Endothelial cell of umbilical vein (primary cell): ENCODE measurements at regions not wholly inside any gene's neighbourhood (a gene's known extent, or its start where the extent isn't known, plus 50 kb on each side); places are given as distances from the start of the nearest gene placed in this dataset.

Experiments
- BruUV-seq: library from RNA; stranded (reverse); fragments of 400-500 nt; replicated peaks from 2 replicates; lab custom pipeline; 2021; lab: Mats Ljungman, UMichigan
- CTCF ChIA-PET: fragments of 300-600, 350-600 bp; sonication (Branson Sonifier 250); formaldehyde crosslinking; loops from one replicate; lab custom pipeline; 2021; ENCODE audit warnings: antibody characterized with exemption, inconsistent platforms; lab: Charles Lee
- POLR2A ChIA-PET: fragments of 300-600, 350-600 bp; sonication (Branson Sonifier 250); formaldehyde crosslinking; loops from one replicate; lab custom pipeline; 2021; ENCODE audit warnings: antibody characterized with exemption, inconsistent platforms; lab: Charles Lee
- DNase-seq: peaks from one replicate; pipeline ENCODE4 v3.0.0-alpha.2; 2011; ENCODE audit warnings: low read depth, low spot score
- FAIRE-seq: peaks from 2 replicates; lab custom pipeline; 2011; peaks lifted over from hg19 to GRCh38; lab: Jason Lieb, UNC
- H2AFZ ChIP-seq: 2 replicates; pipeline ENCODE4 v1.6.0; 2012; ENCODE audit warnings: low read depth, low read length, control low read depth, inconsistent platforms
- H3K27ac ChIP-seq: 2 replicates; pipeline ENCODE4 v1.5.1; 2011; ENCODE audit warnings: low read depth, mild to moderate bottlenecking, control low read depth, low read length, moderate library complexity; ENCODE audit not compliant: insufficient read depth
- H3K27me3 ChIP-seq, 2 experiments: 2 replicates each; pipeline versions ENCODE4 v1.6.0 to v1.6.1; 2011; ENCODE audit warnings: low read length in 2 of 2, mixed read lengths in 1 of 2; ENCODE audit not compliant: control insufficient read depth in 2 of 2, insufficient read depth in 2 of 2
- H3K36me3 ChIP-seq, 2 experiments: 2 replicates in 1 of 2; 3 replicates in 1 of 2; pipeline ENCODE4 v1.5.1; 2011; ENCODE audit warnings: low read length in 2 of 2, mild to moderate bottlenecking in 1 of 2, moderate library complexity in 1 of 2; ENCODE audit not compliant: control insufficient read depth in 2 of 2, insufficient read depth in 2 of 2; ENCODE audit errors: extremely low read depth in 1 of 2
- H3K4me1 ChIP-seq: 3 replicates; pipeline ENCODE4 v1.5.1; 2011; ENCODE audit warnings: mild to moderate bottlenecking, low read length; ENCODE audit not compliant: control insufficient read depth, insufficient read depth; ENCODE audit errors: extremely low read depth
- H3K4me2 ChIP-seq: 2 replicates; pipeline ENCODE4 v1.6.1; 2011; ENCODE audit warnings: low read length, control low read depth, mixed read lengths; ENCODE audit not compliant: insufficient read depth
- H3K4me3 ChIP-seq, 3 experiments: fragments of 200-600 bp in 1 of 3; sonication (generic), shearing (Covaris generic) in 1 of 3; replicated peaks in 1 of 3; 2 replicates each; pipeline ENCODE4 v1.5.1; 2011 to 2016; ENCODE audit warnings: control low read depth in 3 of 3, low read length in 3 of 3, mild to moderate bottlenecking in 2 of 3, inconsistent platforms in 1 of 3, low read depth in 1 of 3, moderate library complexity in 1 of 3; ENCODE audit not compliant: insufficient read depth in 1 of 3
- H3K79me2 ChIP-seq: 2 replicates; pipeline ENCODE4 v1.6.0; 2012; ENCODE audit warnings: low read length, inconsistent platforms; ENCODE audit not compliant: control insufficient read depth, insufficient read depth
- H3K9ac ChIP-seq: replicated peaks from 2 replicates; pipeline ENCODE3; 2011; ENCODE audit warnings: low read length, control low read depth; ENCODE audit not compliant: insufficient read depth; ENCODE audit errors: extremely low read depth
- H3K9me1 ChIP-seq: replicated peaks from 3 replicates; pipeline ENCODE4 v1.6.0; 2011; ENCODE audit warnings: mild to moderate bottlenecking, low read length; ENCODE audit not compliant: control insufficient read depth, insufficient read depth; ENCODE audit errors: extremely low read depth
- H3K9me3 ChIP-seq: replicated peaks from 2 replicates; pipeline ENCODE4 v1.5.1; 2012; ENCODE audit warnings: low read length, inconsistent platforms; ENCODE audit not compliant: control insufficient read depth, insufficient read depth
- H4K20me1 ChIP-seq: replicated peaks from 2 replicates; pipeline ENCODE3; 2011; ENCODE audit warnings: mild to moderate bottlenecking, low read length; ENCODE audit not compliant: control insufficient read depth, insufficient read depth; ENCODE audit errors: extremely low read depth
- CTCF ChIP-seq, 2 donors: IDR thresholded peaks; 1 replicate in 1 of 2; 2 replicates in 1 of 2; pipeline ENCODE4 v1.5.1; 2011; ENCODE audit warnings: low read length in 2 of 2, mild to moderate bottlenecking in 2 of 2, moderate library complexity in 2 of 2, control low read depth in 1 of 2, inconsistent platforms in 1 of 2, low read depth in 1 of 2; ENCODE audit not compliant: insufficient read depth in 1 of 2; ENCODE audit errors: extremely low read depth in 1 of 2
- EZH2 ChIP-seq: IDR thresholded peaks from 2 replicates; pipeline ENCODE4 v1.6.1; 2012; ENCODE audit warnings: borderline replicate concordance, low read depth, mild to moderate bottlenecking, moderate library complexity, low read length, inconsistent platforms; ENCODE audit not compliant: severe bottlenecking
- FOS ChIP-seq: IDR thresholded peaks from 2 replicates; pipeline ENCODE4 v1.6.1; 2011; ENCODE audit warnings: mild to moderate bottlenecking, low read length, moderate library complexity, borderline replicate concordance; ENCODE audit not compliant: insufficient read depth
- GATA2 ChIP-seq: IDR thresholded peaks from 2 replicates; pipeline ENCODE4 v1.7.0; 2011; ENCODE audit warnings: low read depth, mild to moderate bottlenecking, moderate library complexity, mixed read lengths, low read length; ENCODE audit not compliant: insufficient read length, insufficient read depth
- JUN ChIP-seq: IDR thresholded peaks from 2 replicates; pipeline ENCODE4 v1.6.1; 2011; ENCODE audit warnings: borderline replicate concordance, low read depth; ENCODE audit not compliant: insufficient read length, insufficient read depth
- MYC ChIP-seq: IDR thresholded peaks from one replicate; pipeline ENCODE4 v1.6.1; 2011; ENCODE audit warnings: mild to moderate bottlenecking, low read depth, low read length
- POLR2A ChIP-seq: IDR thresholded peaks from 2 replicates; pipeline ENCODE4 v1.6.1; 2012; ENCODE audit warnings: low read depth, mild to moderate bottlenecking, control low read depth, low read length
- POLR2AphosphoS5 ChIP-seq: IDR thresholded peaks from 2 replicates; pipeline ENCODE4 v1.6.1; 2012; ENCODE audit warnings: low read depth, mild to moderate bottlenecking, control low read depth, low read length, moderate library complexity; ENCODE audit not compliant: insufficient read depth
- dilution Hi-C: fragments of 300-500 bp; cut with MboI; formaldehyde crosslinking; loops from one replicate; pipeline ENCODE4 v1.15.0; 2019; ENCODE audit warnings: low sequenced_read_pairs; ENCODE audit not compliant: extremely low pct_ligation_motif_present
- intact Hi-C: fragments of 100-400 bp; cut with micrococcal nuclease; formaldehyde crosslinking; loops from one replicate; pipeline ENCODE4 v1.10.0; 2022
- TF ChIP-seq, protein P1 (sequence below): IDR thresholded peaks from 2 replicates; pipeline ENCODE4 v1.6.1; 2011; ENCODE audit not compliant: insufficient read depth, insufficient read length

DNA sequence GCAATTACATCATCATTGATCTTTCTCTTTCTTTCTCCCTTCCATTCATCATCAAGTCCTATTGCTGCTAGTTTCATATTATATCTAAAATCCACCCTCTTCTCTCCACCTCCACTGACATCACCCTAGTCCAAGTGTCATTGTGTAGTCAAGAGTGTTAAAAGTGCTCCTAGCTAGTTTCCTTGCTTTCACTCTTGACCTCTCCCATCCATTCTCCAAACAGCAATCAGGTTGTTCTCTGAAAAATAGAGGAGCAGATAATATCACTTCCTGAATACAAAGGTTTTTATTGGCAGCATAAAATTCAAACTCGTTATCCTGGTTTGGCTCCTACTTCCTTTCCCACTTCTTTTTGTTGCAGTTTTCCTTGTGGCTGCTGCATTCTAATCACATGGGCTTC is 61.6 kb upstream of the PHF14 start:
- DNase-seq (no peak), FAIRE-seq (no peak)
- TF ChIP-seq JUN, result no peak
- no peak for TF ChIP-seq MYC
- TF ChIP-seq, protein P1, sequence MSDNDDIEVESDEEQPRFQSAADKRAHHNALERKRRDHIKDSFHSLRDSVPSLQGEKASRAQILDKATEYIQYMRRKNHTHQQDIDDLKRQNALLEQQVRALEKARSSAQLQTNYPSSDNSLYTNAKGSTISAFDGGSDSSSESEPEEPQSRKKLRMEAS, result no peak
- TF ChIP-seq GATA2, result no peak
- no peak for TF ChIP-seq POLR2AphosphoS5
- Histone ChIP-seq H3K9me1 (no peaks in the 10 kb centered on the region), H3K9me3 (no peaks in the 10 kb centered on the region), H3K4me2 (no peak overlapping the region), H3K79me2 (no peaks in the 10 kb centered on the region), H3K27ac (no peak overlapping the region), H3K4me1 (no peaks in the 10 kb centered on the region), H2AFZ (no peak overlapping the region), H3K36me3 (no peaks in the 10 kb centered on the region), H4K20me1 (no peaks in the 10 kb centered on the region), H3K4me3 (no peak overlapping the region), H3K9ac (no peak overlapping the region), H3K27me3 (no peaks in the 10 kb centered on the region)
- POLR2A ChIA-PET, result no interaction called here
- intact Hi-C loops (no loop called here), dilution Hi-C loops (no loop called here)
- BruUV-seq, result no TSS peak
- CTCF ChIA-PET, result no interaction called here

- no peak for FAIRE-seq
- intact Hi-C loops, result no loop called here
- CTCF ChIA-PET, result no interaction called here
Measured at GRCh38 chr7:10913457-10913856, 60.2 kb upstream of the PHF14 start.

More at GRCh38 chr7:10913457-10913856, 60.2 kb upstream of the PHF14 start:
- Histone ChIP-seq H3K27ac (no peak overlapping the region), H3K9ac (no peak overlapping the region), H3K9me3 (no peaks in the 10 kb centered on the region), H3K4me2 (no peak overlapping the region), H3K36me3 (no peaks in the 10 kb centered on the region), H3K27me3 (peaks cover 0 to under 1% of the 10 kb centered on the region in 2 experiments), H4K20me1 (no peaks in the 10 kb centered on the region), H3K79me2 (no peaks in the 10 kb centered on the region), H3K4me1 (no peaks in the 10 kb centered on the region), H3K9me1 (no peaks in the 10 kb centered on the region), H2AFZ (no peak overlapping the region), H3K4me3 (no peak overlapping the region)
- POLR2A ChIA-PET, result no interaction called here
- dilution Hi-C loops, result no loop called here
- no TSS peak for BruUV-seq
- no peak for TF ChIP-seq POLR2A
- no peak for TF ChIP-seq EZH2
- no peak for TF ChIP-seq POLR2AphosphoS5
- TF ChIP-seq, protein P1, result no peak
- TF ChIP-seq FOS, result no peak
- no peak for TF ChIP-seq JUN
- TF ChIP-seq CTCF (IDR thresholded peaks at IDR 0.05; ENCODE audit: extremely low read depth in 1 of 2, insufficient read depth in 1 of 2, low read depth in 1 of 2, low read length in 2 of 2), result no peak
- no peak for TF ChIP-seq GATA2
- no peak for TF ChIP-seq MYC
- no peak for DNase-seq
